H1 (cell line): ENCODE measurements at regions not wholly inside any gene's neighbourhood (a gene's known extent, or its start where the extent isn't known, plus 50 kb on each side); places are given as distances from the start of the nearest gene placed in this dataset.

Source experiments
- KDM1A ChIP-seq: fragments of 200-600, 300-600 bp; sonication (generic); IDR thresholded peaks from 2 replicates; pipeline ENCODE4 v1.7.1; 2016; ENCODE audit warnings: mild to moderate bottlenecking, low read length, borderline replicate concordance
- RFX5 ChIP-seq: IDR thresholded peaks from 2 replicates; pipeline ENCODE4 v1.6.1; 2011; ENCODE audit warnings: low read depth, low read length, improper control_type of control experiment, borderline replicate concordance
- RXRA ChIP-seq: IDR thresholded peaks from 2 replicates; pipeline ENCODE4 v1.6.1; 2011; ENCODE audit warnings: low read depth, mild to moderate bottlenecking, low read length, moderate library complexity; ENCODE audit not compliant: insufficient read depth
- SAP30 ChIP-seq: fragments of 300-600 bp; sonication (generic); IDR thresholded peaks from 2 replicates; pipeline ENCODE4 v1.7.1; 2012; ENCODE audit warnings: low read length, moderate library complexity, mild to moderate bottlenecking, inconsistent platforms; ENCODE audit not compliant: insufficient read depth, insufficient replicate concordance
- SIN3A ChIP-seq, 2 experiments: IDR thresholded peaks in 1 of 2; conservative IDR thresholded peaks in 1 of 2; 2 replicates each; pipeline ENCODE4 v1.6.1; 2011 to 2012; ENCODE audit warnings: low read length in 2 of 2, improper control_type of control experiment in 1 of 2, low read depth in 1 of 2, mild to moderate bottlenecking in 1 of 2
- SP4 ChIP-seq: IDR thresholded peaks from 2 replicates; pipeline ENCODE4 v1.6.1; 2012; ENCODE audit warnings: low read length, inconsistent platforms

GRCh38 chr14:47919334-47919846 lies 244.0 kb upstream of the MDGA2 start (continued):
- TF ChIP-seq SAP30: no peak
- TF ChIP-seq RXRA: no peak
- no peak for TF ChIP-seq RFX5
- TF ChIP-seq SP4: no peak
- TF ChIP-seq SIN3A (conservative IDR thresholded peaks at IDR 0.05 in 1 of 2, IDR thresholded peaks at IDR 0.05 in 1 of 2; ENCODE audit: low read depth in 1 of 2, low read length in 2 of 2): no peak
- TF ChIP-seq KDM1A: no peak
- TF ChIP-seq, all 59 proteins: peak for 0
